GM19395 (cell line): ENCODE measurements at regions not wholly inside any gene's neighbourhood (a gene's known extent, or its start where the extent isn't known, plus 50 kb on each side); places are given as distances from the start of the nearest gene placed in this dataset.
"Not testable (repeated sequence)": the region's sequence is repeated elsewhere in the genome, so short reads cannot be mapped to it uniquely, and the experiment has no call there.

Experiments
- ATAC-seq: cut with Tn5 transposase; IDR thresholded peaks from one replicate; pipeline ENCODE4 v1.9.1; 2021; ENCODE audit warnings: mild to moderate bottlenecking, moderate library complexity; ENCODE audit not compliant: unreplicated experiment

DNA sequence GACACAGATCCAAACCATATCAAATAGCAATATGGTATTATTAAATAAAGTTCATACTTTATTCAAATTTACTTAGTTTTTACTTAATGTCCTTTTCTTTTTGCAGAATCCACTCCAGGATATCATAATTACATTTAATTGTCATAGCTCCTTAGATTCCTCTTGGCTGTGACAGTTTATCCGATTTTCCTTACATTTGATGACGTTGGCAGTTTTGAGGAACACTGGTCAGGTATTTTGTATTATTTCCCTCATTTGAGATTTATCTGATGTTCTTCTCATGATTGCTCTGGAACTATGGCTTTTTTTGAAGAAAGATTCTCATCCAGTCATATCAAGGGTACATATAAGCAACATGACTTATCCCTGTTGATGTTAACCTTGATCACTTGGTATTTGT, 198.3 kb upstream of the STAC start:
- ATAC-seq: no peak

DNA sequence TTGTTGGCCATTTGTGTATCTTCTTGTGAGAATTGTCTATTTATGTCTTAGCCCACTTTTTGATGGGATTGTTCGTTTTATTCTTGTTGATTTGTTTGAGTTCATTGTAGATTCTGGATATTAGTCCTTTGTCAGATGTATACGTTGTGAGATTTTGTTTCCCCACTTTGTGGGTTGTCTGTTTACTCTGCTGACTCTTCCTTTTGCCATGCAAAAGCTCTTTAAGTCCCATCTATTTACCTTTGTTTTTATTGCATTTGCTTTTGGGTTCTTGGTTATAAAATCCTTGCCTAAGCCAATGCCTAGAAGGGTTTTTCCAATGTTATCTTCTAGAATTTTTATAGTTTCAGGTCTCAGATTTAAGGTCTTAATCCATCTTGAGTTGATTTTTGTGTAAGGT, 193.1 kb upstream of the STAC start:
- not testable (repeated sequence) for ATAC-seq

DNA sequence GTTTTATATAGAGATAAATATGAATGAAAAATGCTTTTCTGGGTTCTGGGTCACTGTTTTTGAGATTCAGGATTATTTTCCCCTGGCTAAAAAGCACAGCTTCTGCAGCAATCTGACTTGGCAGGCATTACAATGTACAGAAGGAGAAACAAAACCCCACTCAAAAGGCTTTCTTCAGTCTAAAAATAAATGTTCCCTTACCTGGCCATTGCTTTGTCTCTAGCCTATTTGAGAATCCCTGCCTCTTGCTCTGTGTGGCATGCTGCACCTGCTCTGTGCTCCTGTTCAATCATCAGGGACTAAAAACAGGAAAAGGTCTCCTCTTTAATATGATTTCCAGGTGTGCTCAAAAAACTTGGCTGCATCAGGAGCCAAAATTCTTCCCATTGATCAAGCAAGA, 187.4 kb upstream of the STAC start:
- no peak for ATAC-seq

DNA sequence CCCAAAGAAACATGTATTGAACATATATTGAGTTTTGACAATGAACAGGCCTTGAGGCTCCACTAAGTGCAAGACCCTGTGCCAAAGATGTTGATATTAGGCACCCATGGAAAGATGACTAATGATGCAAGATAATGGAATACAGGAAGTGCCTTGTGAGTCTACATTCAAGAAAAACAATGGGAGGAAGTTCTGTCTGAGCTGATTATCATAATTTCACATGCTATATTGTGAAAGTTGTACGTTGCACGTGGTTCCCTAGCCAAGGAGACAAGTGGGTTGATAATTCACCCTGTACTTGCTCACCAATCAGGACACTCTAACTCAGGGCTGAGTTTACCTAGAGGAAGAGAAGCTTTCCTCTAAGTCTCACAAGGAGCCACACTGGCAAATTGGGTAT, 186.9 kb upstream of the STAC start:
- no peak for ATAC-seq

DNA sequence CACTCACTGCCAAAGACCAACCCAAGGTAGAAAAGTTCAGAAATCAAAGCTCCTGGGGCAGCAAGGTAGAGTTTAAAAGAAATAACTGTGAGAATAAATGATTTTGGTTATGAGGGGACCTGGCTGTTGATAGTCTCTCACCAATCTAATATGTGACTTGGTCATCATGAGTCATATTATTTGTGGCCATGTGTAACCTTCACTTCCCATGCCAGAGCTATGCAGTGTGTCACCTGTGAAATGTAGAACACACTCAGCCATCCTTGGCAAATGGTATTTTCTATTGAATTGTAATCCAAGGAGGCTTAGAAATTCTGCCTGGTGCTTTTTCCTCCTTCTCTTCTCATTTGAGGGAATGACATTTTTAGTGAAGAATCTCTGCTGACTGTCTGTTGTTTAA, 184.2 kb upstream of the STAC start:
- no peak for ATAC-seq

DNA sequence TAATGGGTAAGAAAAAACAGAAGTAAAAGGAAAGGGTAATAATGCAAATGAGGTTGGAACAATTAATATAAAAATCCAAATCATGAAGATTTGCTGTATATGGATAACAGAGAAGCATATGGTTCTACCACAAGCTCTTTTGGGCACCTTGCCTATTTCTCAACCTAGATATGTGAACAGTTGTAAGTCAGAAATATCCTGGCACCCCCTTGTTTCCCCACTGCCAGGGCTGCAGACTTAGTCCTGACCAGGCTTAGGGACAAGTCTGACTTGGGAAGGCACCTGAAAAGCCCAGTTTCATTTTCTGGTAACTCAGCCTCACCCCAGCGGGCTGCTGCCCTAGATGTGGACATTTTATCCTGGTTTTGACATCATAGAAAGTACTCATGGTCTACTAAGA, 183.2 kb upstream of the STAC start:
- ATAC-seq: no peak

DNA sequence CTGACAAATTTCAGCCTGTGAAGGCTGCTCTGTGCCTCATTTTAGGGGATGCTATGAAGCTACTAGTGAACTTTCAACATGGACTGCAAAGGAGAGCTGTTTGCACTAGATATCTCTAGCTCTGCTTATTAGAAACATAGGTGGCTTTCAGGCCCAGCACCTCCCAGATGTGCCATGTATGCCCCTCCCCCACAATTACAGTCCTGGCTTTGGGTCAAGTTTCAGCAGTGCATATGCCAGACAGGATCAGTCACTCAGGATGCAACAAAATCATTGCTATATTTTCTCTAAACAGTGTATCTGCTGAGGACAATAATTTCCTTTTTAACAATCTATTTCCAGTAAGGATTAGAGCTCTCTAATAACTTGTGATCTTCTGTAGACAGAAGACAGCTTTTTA, 178.8 kb upstream of the STAC start:
- no peak for ATAC-seq

DNA sequence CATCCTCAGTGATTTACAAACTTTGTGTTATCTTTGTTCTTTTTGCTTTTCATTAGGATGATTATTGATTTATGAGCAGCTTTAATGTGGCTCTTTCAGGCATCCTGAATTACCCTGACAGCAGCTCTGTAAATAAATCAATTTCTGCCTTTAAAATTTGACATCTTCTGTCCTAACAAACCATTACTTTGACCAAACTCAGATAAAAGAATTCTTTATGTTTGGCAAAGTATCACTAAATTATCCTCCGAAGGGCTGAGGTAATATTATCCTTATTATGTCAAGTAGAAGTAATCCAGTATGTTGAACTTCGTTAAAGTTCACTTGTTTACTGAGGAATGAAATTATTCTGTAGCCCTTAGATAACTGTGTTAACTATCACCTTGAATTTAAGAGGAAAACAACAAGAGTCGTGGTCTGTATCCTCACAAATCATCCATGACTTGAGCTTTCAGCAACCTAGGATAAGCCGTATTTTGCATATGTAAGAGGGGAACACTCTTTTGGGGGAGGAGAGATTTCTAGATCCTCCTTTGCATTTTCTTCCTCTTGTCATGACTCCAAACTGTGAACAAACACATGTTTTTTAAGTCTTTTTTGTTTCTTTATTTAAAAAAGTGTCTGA, 173.2 kb upstream of the STAC start:
- ATAC-seq: no peak

DNA sequence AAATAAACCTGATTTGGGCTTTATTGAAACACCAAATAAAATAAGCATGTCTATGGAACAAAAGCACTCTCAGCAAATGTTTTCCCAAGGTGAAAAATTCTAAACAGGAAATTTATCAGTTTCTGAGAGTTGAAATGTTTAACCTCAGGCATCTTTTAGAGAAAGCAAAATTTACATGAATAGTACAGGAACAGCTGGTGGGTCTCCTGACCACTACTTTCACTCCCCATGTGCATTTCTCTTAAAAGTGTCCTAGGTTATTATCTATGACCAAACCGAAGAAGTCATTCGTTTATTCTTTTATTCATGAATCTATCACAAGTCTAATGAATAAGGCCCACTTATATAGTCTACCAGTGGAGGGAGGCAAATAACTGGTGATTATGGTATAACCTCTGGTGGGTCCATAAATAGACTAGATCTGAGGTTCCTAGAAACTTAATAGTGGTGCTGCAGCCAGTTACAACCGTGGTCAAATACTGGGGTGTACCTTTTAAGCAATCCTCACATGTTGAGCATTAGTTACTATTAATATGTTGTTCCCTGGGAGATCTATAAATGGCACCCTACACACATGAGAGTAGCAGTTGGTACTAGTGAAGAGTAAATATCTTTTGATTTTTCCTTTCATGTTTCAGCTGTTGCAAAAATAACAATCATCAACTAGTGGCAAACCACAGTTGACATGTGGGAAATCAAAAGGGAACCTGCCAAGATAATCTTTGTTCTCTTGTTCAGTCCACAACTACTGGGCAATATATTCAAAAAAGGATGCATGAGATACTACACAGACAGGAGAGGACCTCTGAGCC, 169.3 kb upstream of the STAC start:
- ATAC-seq: no peak

DNA sequence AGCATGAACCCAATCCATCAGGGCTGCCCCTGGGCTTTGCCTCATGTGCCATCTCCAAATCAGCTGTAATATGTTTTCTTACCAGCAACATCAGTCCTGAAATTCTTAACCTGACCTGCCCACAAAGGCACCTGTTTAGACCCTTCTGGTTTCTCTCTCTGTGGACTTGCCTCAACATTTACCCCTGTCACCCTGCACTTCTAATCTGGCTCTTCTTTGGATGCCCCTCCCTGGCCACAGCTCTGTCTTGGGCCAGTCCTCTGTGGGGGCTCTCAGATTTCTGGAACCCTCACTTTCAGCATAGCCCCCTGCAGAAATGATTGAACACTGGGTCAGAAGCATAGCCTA, 168.7 kb upstream of the STAC start:
- no peak for ATAC-seq

DNA sequence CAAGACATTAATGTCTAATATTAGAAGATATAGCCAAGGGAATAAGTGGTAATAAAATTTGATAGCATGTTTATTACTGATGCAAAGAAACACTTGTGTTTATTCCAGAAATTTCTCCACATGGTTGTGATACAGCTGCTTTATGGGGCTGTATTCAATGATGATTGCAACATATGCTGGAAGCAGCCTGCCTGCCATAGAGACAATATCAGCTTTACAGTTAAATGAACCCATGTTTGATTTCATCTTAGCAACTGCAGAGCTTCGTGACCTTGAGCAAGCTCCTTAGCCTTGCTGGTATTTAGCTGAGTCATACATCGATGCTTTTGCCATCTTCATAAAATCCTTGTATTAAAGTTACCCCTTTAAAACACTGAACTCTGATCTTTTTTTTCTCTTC, 168.1 kb upstream of the STAC start:
- no peak for ATAC-seq

DNA sequence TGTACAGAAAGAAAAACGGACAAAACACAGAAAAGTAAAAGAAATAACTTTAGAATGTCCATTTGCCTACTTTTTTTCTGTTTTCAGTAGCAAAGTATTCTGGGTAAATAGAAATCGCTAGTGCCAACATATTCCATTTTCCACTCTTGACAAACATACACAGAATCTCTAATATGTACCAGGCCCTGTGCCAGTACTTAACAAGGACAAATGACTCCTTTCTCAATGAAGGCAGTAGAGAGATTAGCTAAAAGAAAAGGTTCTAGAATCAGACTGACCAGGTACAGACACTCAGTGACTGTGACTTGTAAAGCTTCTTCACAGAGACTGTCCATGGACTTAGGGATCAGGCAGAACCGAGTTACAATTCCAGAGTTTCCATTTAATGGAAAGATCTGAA, 165.8 kb upstream of the STAC start:
- ATAC-seq: no peak

DNA sequence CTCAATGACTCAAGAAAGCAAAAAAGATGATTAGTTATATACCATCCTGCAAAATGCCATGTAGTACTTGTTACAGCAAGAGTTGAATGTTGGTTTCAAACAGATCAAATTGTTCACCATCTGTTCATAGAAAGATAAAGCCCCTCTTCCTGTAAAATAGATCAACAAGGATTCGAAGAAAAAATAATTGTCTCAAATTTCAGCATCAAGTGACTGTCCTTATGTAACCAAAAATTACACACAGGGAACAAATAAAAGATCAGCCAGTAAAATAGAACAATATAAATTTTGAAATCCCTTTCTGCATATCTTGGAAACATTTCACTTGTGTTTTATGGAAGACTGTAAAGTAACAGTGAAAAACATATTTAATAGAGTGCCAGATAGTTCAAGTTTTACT, 165.1 kb upstream of the STAC start:
- ATAC-seq: no peak

DNA sequence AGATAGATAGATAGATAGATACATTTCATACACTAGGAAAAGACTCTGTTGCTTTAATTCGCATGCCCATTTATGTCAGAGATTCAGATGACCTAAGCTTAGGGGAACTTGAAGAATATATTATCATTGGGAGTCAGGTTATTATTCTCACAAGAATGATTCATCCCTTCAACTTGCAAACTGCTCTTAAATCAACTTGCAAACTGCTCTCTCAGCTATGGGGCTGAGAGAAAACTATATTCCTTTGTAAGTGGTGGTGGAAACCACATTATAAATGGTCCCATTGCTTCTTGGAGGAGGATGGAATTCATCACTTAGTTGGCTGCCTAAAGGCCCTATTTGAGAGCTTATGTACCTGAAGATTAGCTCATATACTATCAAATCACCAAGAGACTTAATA, 160.9 kb upstream of the STAC start:
- no peak for ATAC-seq

DNA sequence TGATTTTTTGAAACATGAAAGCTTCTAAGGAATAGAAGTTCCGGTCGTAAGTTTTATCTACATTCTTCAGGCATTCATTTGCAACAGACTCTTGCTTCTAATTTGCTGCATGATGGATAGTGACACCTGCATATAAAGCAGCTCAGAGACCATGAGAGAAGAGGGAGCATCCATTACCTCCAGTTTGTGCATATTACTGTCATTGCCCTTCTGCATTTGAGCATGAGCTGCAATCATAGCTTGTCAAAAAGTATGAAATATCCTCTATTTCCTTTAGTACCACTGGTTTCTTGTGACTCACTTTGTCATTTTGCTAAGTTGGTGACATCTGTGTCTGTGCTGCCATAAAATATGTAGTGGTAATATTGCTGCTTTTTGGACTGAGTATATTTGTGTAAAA, 160.1 kb upstream of the STAC start:
- no peak for ATAC-seq

DNA sequence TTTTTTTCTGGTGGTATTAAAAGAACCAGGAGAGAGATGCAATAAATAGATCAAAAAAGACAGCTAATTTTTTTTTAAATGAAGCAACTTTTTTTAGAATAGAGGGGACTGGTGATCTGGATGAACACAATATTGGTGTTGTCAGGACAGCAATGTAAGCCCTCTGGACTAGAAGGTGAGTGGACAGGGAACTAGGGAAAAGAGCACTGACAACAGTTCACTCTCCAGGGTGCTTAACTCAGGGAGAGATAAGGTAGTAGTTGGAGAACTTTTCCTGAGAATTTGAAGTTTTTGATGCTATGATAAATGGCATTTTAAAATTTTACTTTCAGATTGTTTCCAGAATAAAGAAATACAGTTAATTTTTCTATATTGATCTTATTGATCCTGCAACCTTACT, 158.3 kb upstream of the STAC start:
- no peak for ATAC-seq

DNA sequence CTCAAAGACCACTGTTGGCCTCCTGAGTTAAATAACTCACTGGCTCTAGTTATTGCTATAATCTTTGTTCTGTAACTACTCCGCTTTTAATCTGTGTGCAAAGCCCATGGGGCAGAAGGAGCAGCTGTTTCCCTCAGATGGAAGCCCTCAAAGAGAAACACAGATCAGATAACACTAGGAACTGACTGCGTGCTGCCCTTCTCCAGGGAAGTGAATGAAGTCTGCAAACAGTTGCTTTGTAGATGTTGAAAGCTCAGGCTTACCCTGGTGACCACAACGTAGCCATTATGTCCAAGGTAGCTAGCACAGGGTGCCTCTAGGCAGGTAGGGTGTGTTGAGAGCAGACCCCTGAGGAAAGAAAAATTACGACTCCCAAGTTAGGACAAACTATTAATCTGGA, 152.3 kb upstream of the STAC start:
- no peak for ATAC-seq

DNA sequence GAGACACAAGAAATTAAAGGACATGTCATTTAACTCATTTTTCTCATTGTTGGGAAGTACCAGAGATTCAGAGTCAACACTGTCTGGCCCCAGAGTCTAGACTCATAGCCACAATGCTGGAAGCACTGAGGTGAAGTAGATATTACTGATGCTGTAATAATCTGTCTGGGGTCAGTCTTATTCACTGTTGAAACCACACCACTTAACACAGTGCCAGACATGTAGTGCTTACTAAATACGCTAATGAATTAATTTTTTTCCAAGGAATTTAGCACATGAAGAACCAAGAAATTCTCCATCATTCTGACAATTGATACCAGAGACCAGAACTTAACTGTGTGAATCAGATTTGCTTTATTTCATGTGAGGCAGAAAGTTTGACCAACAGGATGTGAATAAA, 150.8 kb upstream of the STAC start:
- ATAC-seq: no peak

DNA sequence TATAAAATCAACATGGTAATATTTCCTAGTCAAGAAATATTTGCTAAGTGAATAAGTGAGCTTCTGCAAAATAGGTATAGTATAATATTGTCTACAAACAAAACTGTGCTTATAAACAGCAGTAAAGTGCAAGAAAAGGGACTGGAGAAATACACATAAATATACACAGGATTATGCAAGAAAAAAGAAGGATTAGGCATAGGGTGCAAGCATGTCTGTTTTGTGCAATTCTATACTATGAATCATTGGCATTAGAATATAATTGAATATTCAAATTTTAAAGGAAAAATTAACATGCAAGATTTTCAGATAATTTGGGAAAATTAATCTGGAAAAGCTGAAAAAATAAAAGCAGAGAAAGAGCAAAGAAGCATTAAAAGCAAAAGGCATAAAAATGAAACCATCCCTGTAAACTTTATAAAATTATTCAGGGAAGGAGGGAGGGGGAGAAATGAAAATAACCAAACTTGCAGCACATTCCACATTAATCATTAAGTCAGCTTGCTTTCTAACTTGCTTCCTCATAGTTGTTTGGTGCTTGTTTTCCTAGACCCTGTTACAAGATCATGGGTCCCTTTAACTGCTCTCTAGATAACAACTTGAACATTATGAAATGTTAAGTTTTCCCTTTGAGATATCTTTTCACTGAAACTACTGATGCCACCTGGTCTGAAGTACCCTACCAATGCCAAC, 147.4 kb upstream of the STAC start:
- no peak for ATAC-seq

DNA sequence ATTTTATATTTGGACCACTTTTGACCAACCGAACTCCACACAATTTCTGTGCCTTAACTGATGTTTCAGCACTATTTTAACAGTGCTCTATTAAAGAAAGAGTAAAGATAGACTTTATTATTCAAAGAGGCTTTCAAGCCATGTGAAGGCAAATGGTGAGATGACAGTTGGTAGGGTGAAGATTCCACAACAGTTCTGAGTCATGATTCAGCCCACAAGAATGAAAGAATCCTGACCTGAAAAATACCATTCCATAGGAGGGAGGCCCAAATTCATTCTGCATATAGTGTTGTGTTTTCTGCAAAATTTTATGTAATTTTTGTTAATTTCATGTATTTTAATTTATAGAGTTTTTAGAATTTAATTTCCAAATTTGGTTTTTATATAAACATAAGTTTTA, 135.6 kb upstream of the STAC start:
- ATAC-seq: no peak

DNA sequence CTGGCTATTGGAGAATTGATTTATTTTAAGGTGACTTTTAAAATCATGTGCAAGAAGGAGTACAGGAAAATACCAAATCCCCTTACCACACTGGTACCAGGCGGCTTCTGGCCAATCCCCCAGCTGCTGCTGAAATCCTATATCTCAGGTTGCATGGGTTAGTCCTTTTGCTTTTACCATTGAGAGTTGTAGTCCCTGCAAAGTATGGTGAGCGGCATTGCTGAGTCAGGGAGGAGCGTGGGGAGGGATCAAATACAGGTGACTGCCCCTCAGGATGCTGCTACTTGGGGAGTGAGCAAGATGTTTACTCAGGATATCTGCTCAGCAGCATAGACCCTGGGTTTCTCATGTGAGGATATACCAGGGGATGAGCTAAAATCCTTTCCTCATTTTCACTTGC, 131.9 kb upstream of the STAC start:
- ATAC-seq: no peak

DNA sequence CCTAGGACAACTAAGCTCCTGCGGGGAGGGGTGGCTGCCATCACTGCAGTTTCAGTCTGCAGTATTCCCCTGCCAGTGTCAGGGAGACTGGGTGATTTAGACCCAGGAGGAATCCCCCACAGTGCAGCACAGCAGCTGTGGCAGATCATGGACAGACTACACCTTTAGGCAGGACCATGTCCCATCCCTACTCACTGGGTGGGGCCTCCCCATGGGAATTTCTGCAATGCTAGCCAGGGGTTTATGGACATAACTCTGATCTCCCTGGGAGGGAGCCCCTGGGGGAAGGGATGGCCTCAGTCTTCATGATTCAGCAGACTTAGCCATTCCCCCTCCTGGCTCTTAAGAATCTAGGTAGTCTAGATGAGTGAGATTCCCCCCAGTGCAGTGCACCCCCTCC, 130.1 kb upstream of the STAC start:
- no peak for ATAC-seq
